IMR-90 (cell line): ENCODE measurements at regions not wholly inside any gene's neighbourhood (a gene's known extent, or its start where the extent isn't known, plus 50 kb on each side); places are given as distances from the start of the nearest gene placed in this dataset.
"Not testable (repeated sequence)": the region's sequence is repeated elsewhere in the genome, so short reads cannot be mapped to it uniquely, and the experiment has no call there.

ENCODE experiments used
- ATAC-seq: fragments of 200-7000 bp; cut with Tn5 transposase; 2 replicates; pipeline ENCODE4 v1.9.1; 2020; ENCODE audit warnings: low read depth, mild to moderate bottlenecking, moderate library complexity
- BruUV-seq: library from RNA; stranded (reverse); fragments of 400-500 nt; replicated peaks from 2 replicates; lab custom pipeline; 2021; lab: Mats Ljungman, UMichigan
- CTCF ChIA-PET: fragments of 300-600 bp; formaldehyde crosslinking; extraction: SDS; loops from one replicate; lab custom pipeline; 2021; ENCODE audit warnings: antibody characterized with exemption; lab: Yijun Ruan, JAX
- POLR2A ChIA-PET: fragments of 300-600 bp; sonication (Branson Sonifier 250); formaldehyde crosslinking; loops from one replicate; lab custom pipeline; 2022; ENCODE audit warnings: antibody characterized with exemption; ENCODE audit not compliant: unreplicated experiment; lab: Charles Lee
- DNase-seq: peaks from one replicate; pipeline ENCODE4 v3.0.0; 2013
- H2AFZ ChIP-seq: replicated peaks from 2 replicates; pipeline ENCODE3; 2013; ENCODE audit warnings: low read length, mild to moderate bottlenecking; ENCODE audit not compliant: poor library complexity
- H2AK5ac ChIP-seq: 2 replicates; pipeline ENCODE4 v1.6.1; 2013; ENCODE audit warnings: low read depth, low read length, inconsistent platforms
- H2AK9ac ChIP-seq: replicated peaks from 2 replicates; pipeline ENCODE3; 2013; ENCODE audit warnings: mild to moderate bottlenecking, low read depth, low read length, moderate library complexity; ENCODE audit not compliant: poor library complexity
- H2BK120ac ChIP-seq: 2 replicates; pipeline ENCODE4 v1.6.1; 2013; ENCODE audit warnings: low read depth, low read length, inconsistent platforms
- H2BK15ac ChIP-seq: 3 replicates; pipeline ENCODE4 v1.6.1; 2013; ENCODE audit warnings: low read depth, low read length, inconsistent platforms
- H2BK20ac ChIP-seq: 2 replicates; pipeline ENCODE4 v1.6.1; 2013; ENCODE audit warnings: low read depth, mild to moderate bottlenecking, inconsistent platforms, low read length, moderate library complexity
- H2BK5ac ChIP-seq: 2 replicates; pipeline ENCODE4 v1.6.1; 2013; ENCODE audit warnings: mild to moderate bottlenecking, low read depth, low read length, inconsistent platforms; ENCODE audit not compliant: poor library complexity, severe bottlenecking
- H3K14ac ChIP-seq: replicated peaks from 2 replicates; pipeline ENCODE4 v1.6.1; 2013; ENCODE audit warnings: low read depth, low read length, inconsistent platforms
- H3K18ac ChIP-seq: 2 replicates; pipeline ENCODE4 v1.6.1; 2013; ENCODE audit warnings: low read depth, low read length, control low read depth
- H3K23ac ChIP-seq: 2 replicates; pipeline ENCODE4 v1.6.1; 2013; ENCODE audit warnings: low read depth, low read length, inconsistent platforms
- H3K27ac ChIP-seq: 2 replicates; pipeline ENCODE4 v1.5.1; 2013; ENCODE audit warnings: mild to moderate bottlenecking, control low read depth, low read length; ENCODE audit not compliant: insufficient read depth
- H3K27me3 ChIP-seq: 2 replicates; pipeline ENCODE4 v1.6.1; 2013; ENCODE audit warnings: low read length; ENCODE audit not compliant: control insufficient read depth, insufficient read depth
- H3K36me3 ChIP-seq: 2 replicates; pipeline ENCODE4 v1.6.1; 2013; ENCODE audit warnings: low read length, mixed read lengths; ENCODE audit not compliant: control insufficient read depth, insufficient read depth
- H3K4ac ChIP-seq: 2 replicates; pipeline ENCODE4 v1.6.1; 2013; ENCODE audit warnings: low read depth, low read length, inconsistent platforms
- H3K4me1 ChIP-seq: 2 replicates; pipeline ENCODE4 v1.6.1; 2013; ENCODE audit warnings: low read length, mixed read lengths; ENCODE audit not compliant: control insufficient read depth, insufficient read depth
- H3K4me2 ChIP-seq: 2 replicates; pipeline ENCODE4 v1.6.1; 2013; ENCODE audit warnings: low read depth, mild to moderate bottlenecking, control low read depth, low read length, moderate library complexity
- H3K4me3 ChIP-seq: 2 replicates; pipeline ENCODE4 v1.5.1; 2013; ENCODE audit warnings: low read depth, mild to moderate bottlenecking, control low read depth, low read length, moderate library complexity; ENCODE audit not compliant: insufficient read depth
- H3K56ac ChIP-seq: 2 replicates; pipeline ENCODE4 v1.6.1; 2013; ENCODE audit warnings: low read length, inconsistent platforms; ENCODE audit not compliant: insufficient read depth; ENCODE audit errors: extremely low read depth
- H3K79me1 ChIP-seq, 2 experiments: 2 replicates each; pipeline ENCODE4 v1.6.1; 2013; ENCODE audit warnings: low read length in 2 of 2, inconsistent platforms in 1 of 2, low read depth in 1 of 2
- H3K9ac ChIP-seq: 2 replicates; pipeline ENCODE4 v1.6.1; 2013; ENCODE audit warnings: low read depth, low read length, control low read depth
- H3K9me1 ChIP-seq: 2 replicates; pipeline ENCODE4 v1.6.1; 2013; ENCODE audit warnings: low read length, inconsistent platforms; ENCODE audit not compliant: insufficient read depth
- H3K9me3 ChIP-seq: 2 replicates; pipeline ENCODE4 v1.6.1; 2013; ENCODE audit warnings: low read length; ENCODE audit not compliant: control insufficient read depth, insufficient read depth
- H4K20me1 ChIP-seq: 2 replicates; pipeline ENCODE4 v1.6.1; 2013; ENCODE audit warnings: low read length, inconsistent platforms; ENCODE audit not compliant: insufficient read depth
- H4K5ac ChIP-seq: 2 replicates; pipeline ENCODE4 v1.6.1; 2013; ENCODE audit warnings: mild to moderate bottlenecking, low read depth, low read length, control low read depth
- H4K8ac ChIP-seq, 2 experiments: 2 replicates each; pipeline ENCODE4 v1.6.1; 2013; ENCODE audit warnings: low read depth in 2 of 2, low read length in 2 of 2, control low read depth in 1 of 2, inconsistent platforms in 1 of 2
- H4K91ac ChIP-seq: 2 replicates; pipeline ENCODE4 v1.6.1; 2013; ENCODE audit warnings: low read depth, low read length, inconsistent platforms; ENCODE audit not compliant: insufficient read depth
- CEBPB ChIP-seq: IDR thresholded peaks from 2 replicates; pipeline ENCODE4 v1.6.1; 2012; ENCODE audit warnings: low read depth, low read length, improper control_type of control experiment
- WGBS, 2 experiments: methylation state at CpG; one replicate each; pipeline versions ENCODE4 v1.1.5 to v1.1.7; 2013; ENCODE audit warnings: missing lambda C conversion rate in 2 of 2; ENCODE audit not compliant: insufficient read length in 1 of 2; ENCODE audit errors: extremely low coverage in 2 of 2; 5-methylcytosine and 5-hydroxymethylcytosine counted together
- dilution Hi-C: fragments of 300-500 bp; cut with HindIII; formaldehyde crosslinking; loops from one replicate; pipeline ENCODE4 v1.14.3; 2018; ENCODE audit warnings: low sequenced_read_pairs; ENCODE audit not compliant: unreplicated experiment
- in situ Hi-C: fragments of 300-500 bp; cut with MboI; formaldehyde crosslinking; loops from 3 replicates; pipeline ENCODE4 v1.14.3; 2019; ENCODE audit warnings: low sequenced_read_pairs, inconsistent platforms, mixed read lengths
- intact Hi-C: fragments of 100-400 bp; cut with micrococcal nuclease; formaldehyde crosslinking; loops from 2 replicates; pipeline ENCODE4 v1.10.0; 2022
- TF ChIP-seq, protein P1 (sequence below): fragments of 150-350 bp; IDR thresholded peaks from 2 replicates; pipeline ENCODE4 v1.6.1; 2016; ENCODE audit warnings: low read depth, mild to moderate bottlenecking, low read length, moderate library complexity, borderline replicate concordance

DNA sequence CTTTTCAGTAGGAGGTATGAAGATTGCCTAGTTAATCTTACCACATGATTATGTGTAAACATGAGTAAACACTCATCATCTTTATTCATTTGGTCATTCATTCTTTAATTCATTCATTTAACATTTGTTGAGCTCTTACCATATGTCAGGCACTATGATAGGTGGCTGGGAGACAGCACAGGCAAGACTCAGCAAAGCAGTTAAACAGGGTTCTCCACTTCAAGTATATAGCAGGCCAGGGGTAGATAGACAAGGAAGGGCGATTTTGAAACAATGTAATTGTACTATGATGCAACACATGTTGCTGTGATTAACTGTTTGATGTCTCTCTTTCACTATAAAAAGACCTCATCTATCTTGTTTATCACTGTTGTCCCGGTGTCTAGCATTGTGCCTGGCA lies 84.3 kb upstream of the GPR101 start:
- no peak overlapping the region for H4K8ac ChIP-seq
- no TSS peak for BruUV-seq
- H3K9me3 ChIP-seq, result no peaks in the 10 kb centered on the region
- H3K4me2 ChIP-seq, result no peak overlapping the region
- H3K27ac ChIP-seq, result no peak overlapping the region
- intact Hi-C loops, result no loop called here
- no peak overlapping the region for H2BK20ac ChIP-seq
- no peak overlapping the region for H3K14ac ChIP-seq
- no peaks in the 10 kb centered on the region for H3K79me1 ChIP-seq
- H3K27me3 ChIP-seq, result no peaks in the 10 kb centered on the region
- H2AK5ac ChIP-seq, result no peak overlapping the region
- H3K36me3 ChIP-seq, result no peaks in the 10 kb centered on the region
- H4K5ac ChIP-seq, result no peak overlapping the region
- no peak overlapping the region for H3K18ac ChIP-seq
- no peak overlapping the region for H2BK5ac ChIP-seq
- ATAC-seq (no peak), DNase-seq (no peak)
- no peak overlapping the region for H4K91ac ChIP-seq
- ChIA-PET POLR2A (no interaction called here), CTCF (no interaction called here)
- no peak overlapping the region for H2AFZ ChIP-seq
- H3K23ac ChIP-seq, result no peak overlapping the region
- no peak overlapping the region for H3K56ac ChIP-seq
- H3K9ac ChIP-seq, result no peak overlapping the region
- no peaks in the 10 kb centered on the region for H4K20me1 ChIP-seq
- no CpG with 5 or more reads among the region's 2 CpGs for WGBS, 2 experiments
- TF ChIP-seq CEBPB, result peak; percentile 49
- TF ChIP-seq, protein P1, sequence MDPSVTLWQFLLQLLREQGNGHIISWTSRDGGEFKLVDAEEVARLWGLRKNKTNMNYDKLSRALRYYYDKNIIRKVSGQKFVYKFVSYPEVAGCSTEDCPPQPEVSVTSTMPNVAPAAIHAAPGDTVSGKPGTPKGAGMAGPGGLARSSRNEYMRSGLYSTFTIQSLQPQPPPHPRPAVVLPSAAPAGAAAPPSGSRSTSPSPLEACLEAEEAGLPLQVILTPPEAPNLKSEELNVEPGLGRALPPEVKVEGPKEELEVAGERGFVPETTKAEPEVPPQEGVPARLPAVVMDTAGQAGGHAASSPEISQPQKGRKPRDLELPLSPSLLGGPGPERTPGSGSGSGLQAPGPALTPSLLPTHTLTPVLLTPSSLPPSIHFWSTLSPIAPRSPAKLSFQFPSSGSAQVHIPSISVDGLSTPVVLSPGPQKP, result no peak
- H2BK120ac ChIP-seq, result no peak overlapping the region
- H3K4ac ChIP-seq, result no peak overlapping the region
- H2AK9ac ChIP-seq, result no peak overlapping the region
- no peaks in the 10 kb centered on the region for H3K9me1 ChIP-seq
- no peak overlapping the region for H3K4me3 ChIP-seq
- in situ Hi-C loops, result no loop called here
- no peak overlapping the region for H2BK15ac ChIP-seq
- dilution Hi-C loops, result no loop called here
- no peaks in the 10 kb centered on the region for H3K4me1 ChIP-seq

DNA sequence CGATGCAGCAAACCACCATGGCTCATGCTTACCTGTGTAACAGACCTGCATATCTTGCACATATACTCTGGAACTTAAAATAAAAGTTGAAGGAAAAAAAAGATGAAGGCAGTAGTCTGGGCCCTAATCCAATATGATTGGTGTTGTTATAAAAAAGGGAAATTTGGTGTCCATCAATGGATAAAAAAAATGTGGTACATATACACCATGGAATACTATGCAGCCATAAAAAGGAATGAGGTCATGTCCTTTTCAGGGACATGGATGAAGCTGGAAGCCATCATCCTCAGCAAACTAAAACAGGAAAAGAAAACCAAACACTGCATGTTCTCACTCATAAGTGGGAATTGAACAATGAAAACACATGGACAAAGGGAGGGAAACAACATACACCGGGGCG lies 74.1 kb upstream of the GPR101 start:
- H4K5ac ChIP-seq, H2AK9ac ChIP-seq, H3K9ac ChIP-seq, H3K36me3 ChIP-seq, H3K23ac ChIP-seq, H3K79me1 ChIP-seq, H2AFZ ChIP-seq, H3K4ac ChIP-seq, H3K56ac ChIP-seq, H2BK20ac ChIP-seq, H2BK15ac ChIP-seq, CTCF ChIA-PET, H3K9me3 ChIP-seq, H2AK5ac ChIP-seq, H3K14ac ChIP-seq, BruUV-seq, H2BK120ac ChIP-seq, H3K4me3 ChIP-seq, ATAC-seq, H3K27me3 ChIP-seq, POLR2A ChIA-PET, H3K9me1 ChIP-seq, DNase-seq, H3K4me1 ChIP-seq, in situ Hi-C loops, H2BK5ac ChIP-seq, H3K4me2 ChIP-seq, H3K27ac ChIP-seq, H4K8ac ChIP-seq, H4K91ac ChIP-seq, H3K18ac ChIP-seq, intact Hi-C loops, H4K20me1 ChIP-seq, dilution Hi-C loops: not testable (repeated sequence)
- WGBS, 2 experiments, result no CpG with 5 or more reads among the region's 3 CpGs
